GM18858 (cell line): ENCODE measurements at regions not wholly inside any gene's neighbourhood (a gene's known extent, or its start where the extent isn't known, plus 50 kb on each side); places are given as distances from the start of the nearest gene placed in this dataset.

Experiments used
- ATAC-seq: cut with Tn5 transposase; IDR thresholded peaks from one replicate; pipeline ENCODE4 v1.9.1; 2021; ENCODE audit not compliant: unreplicated experiment

GRCh38 chr10:88023676-88024075, 160.3 kb downstream of the PTEN start:
- no peak for ATAC-seq

- ATAC-seq, result no peak
These were observed 162.6 kb downstream of the PTEN start for GRCh38 chr10:88026031-88026430.

GRCh38 chr10:88027570-88027969, 164.1 kb downstream of the PTEN start:
- peak; percentile 52 for ATAC-seq

GRCh38 chr10:88028072-88028471, 164.6 kb downstream of the PTEN start:
- ATAC-seq, result no peak

- ATAC-seq, result no peak
These were observed 165.2 kb downstream of the PTEN start for GRCh38 chr10:88028654-88029053.

GRCh38 chr10:88032566-88032965, 169.1 kb downstream of the PTEN start:
- ATAC-seq, result no peak

- no peak for ATAC-seq
These were observed 170.0 kb downstream of the PTEN start for GRCh38 chr10:88033385-88033784.

GRCh38 chr10:88033793-88034192, 170.4 kb downstream of the PTEN start:
- ATAC-seq, result no peak

- no peak for ATAC-seq
These were observed 172.7 kb downstream of the PTEN start for GRCh38 chr10:88036126-88036525.

GRCh38 chr10:88037623-88038022, 174.2 kb downstream of the PTEN start:
- no peak for ATAC-seq

GRCh38 chr10:88038268-88038667, 174.8 kb downstream of the PTEN start:
- ATAC-seq, result no peak

GRCh38 chr10:88039496-88040200, 176.2 kb downstream of the PTEN start:
- ATAC-seq, result no peak

- no peak for ATAC-seq
These were observed 178.1 kb downstream of the PTEN start for GRCh38 chr10:88041243-88042159.

GRCh38 chr10:88042160-88043100, 179.0 kb downstream of the PTEN start:
- ATAC-seq, result no peak

GRCh38 chr10:88045096-88045495, 181.7 kb downstream of the PTEN start:
- ATAC-seq, result no peak

- no peak for ATAC-seq
These were observed 182.4 kb downstream of the PTEN start for GRCh38 chr10:88045656-88046415.

- no peak for ATAC-seq
These were observed 184.2 kb downstream of the PTEN start for GRCh38 chr10:88047579-88047978.

GRCh38 chr10:88048312-88048711, 184.9 kb downstream of the PTEN start:
- ATAC-seq, result no peak

- no peak for ATAC-seq
These were observed 185.8 kb downstream of the PTEN start for GRCh38 chr10:88049204-88049603.

- ATAC-seq, result no peak
These were observed 194.3 kb downstream of the PTEN start for GRCh38 chr10:88057720-88058119.
